ENCODE measurements at regions not wholly inside any gene's neighbourhood (a gene's known extent, or its start where the extent isn't known, plus 50 kb on each side); places are given as distances from the start of the nearest gene placed in this dataset.
"Not testable (repeated sequence)": the region's sequence is repeated elsewhere in the genome, so short reads cannot be mapped to it uniquely, and the experiment has no call there.

- H2AFZ ChIP-seq (ENCODE audit: low read length); H3K9me3 ChIP-seq (ENCODE audit: insufficient read depth in 2 of 2, low read depth in 1 of 2, low read length in 1 of 2); DNase-seq (ENCODE audit: low read depth in 1 of 2, low spot score in 2 of 2); H2BK15ac ChIP-seq (ENCODE audit: low read length); H3K4me1 ChIP-seq (replicated peaks in 1 of 4; ENCODE audit: control insufficient read depth in 3 of 4, insufficient read depth in 4 of 4, low read length in 3 of 4); H3K23me2 ChIP-seq (ENCODE audit: low read depth, low read length); H3K56ac ChIP-seq (replicated peaks; ENCODE audit: insufficient read length, low read depth, low read length); H3K27ac ChIP-seq (ENCODE audit: low read depth, low read length); H3K4me2 ChIP-seq (ENCODE audit: insufficient read depth in 1 of 2, low read depth in 2 of 2, low read length in 2 of 2); H2BK12ac ChIP-seq (ENCODE audit: low read depth, low read length); H2BK120ac ChIP-seq (replicated peaks; ENCODE audit: low read depth, low read length); H3K79me1 ChIP-seq (ENCODE audit: low read depth, low read length); H4K20me1 ChIP-seq (replicated peaks in 1 of 2; ENCODE audit: control insufficient read depth in 1 of 2, insufficient read depth in 2 of 2, low read length in 2 of 2); H2BK20ac ChIP-seq (ENCODE audit: low read length); H3K14ac ChIP-seq (ENCODE audit: insufficient read length); POLR2A ChIA-PET (ENCODE audit: partially characterized antibody); H3K4me3 ChIP-seq (ENCODE audit: extremely low read depth in 1 of 4, insufficient read depth in 2 of 4, low read depth in 3 of 4, low read length in 4 of 4); H4K91ac ChIP-seq (replicated peaks; ENCODE audit: insufficient read length, low read length); H3K18ac ChIP-seq (ENCODE audit: extremely low read depth, low read length); H3K79me2 ChIP-seq (ENCODE audit: control insufficient read depth in 1 of 2, insufficient read depth in 2 of 2, low read length in 2 of 2); H4K8ac ChIP-seq (ENCODE audit: extremely low read depth, insufficient read depth, low read length); H3K23ac ChIP-seq (ENCODE audit: insufficient read length); H3K4ac ChIP-seq (replicated peaks; ENCODE audit: insufficient read length, low read depth, low read length); H4K5ac ChIP-seq (ENCODE audit: insufficient read length, low read depth, low read length); H3K9ac ChIP-seq (replicated peaks in 1 of 4; ENCODE audit: extremely low read depth in 1 of 4, low read depth in 3 of 4, low read length in 3 of 4); H3K27me3 ChIP-seq (replicated peaks in 1 of 4; ENCODE audit: control insufficient read depth in 3 of 4, extremely low read depth in 1 of 4, insufficient read depth in 3 of 4, low read length in 3 of 4); CTCF ChIA-PET (ENCODE audit: partially characterized antibody); FAIRE-seq; H2AK5ac ChIP-seq (ENCODE audit: low read depth, low read length); H2BK5ac ChIP-seq (ENCODE audit: low read depth, low read length); H3K36me3 ChIP-seq (ENCODE audit: control insufficient read depth in 2 of 4, insufficient read depth in 4 of 4, low read length in 3 of 4): not testable (repeated sequence)
- WGBS, 2 experiments (ENCODE audit: extremely low coverage in 1 of 2, insufficient coverage in 1 of 2, insufficient read length in 1 of 2, insufficient replicate concordance in 2 of 2, low coverage in 1 of 2, low lambda C conversion rate in 2 of 2, missing lambda C conversion rate in 1 of 2) = 86% methylated on average over 5 of the region's 5 CpGs; no CpG with 5 or more reads in 1 of the 2 experiments
Observed at GRCh38 chr3:25199567-25199966, 228.5 kb upstream of the RARB start.

All from H1 (cell line).